ENCODE measurements at regions not wholly inside any gene's neighbourhood (a gene's known extent, or its start where the extent isn't known, plus 50 kb on each side); places are given as distances from the start of the nearest gene placed in this dataset.
"Not testable (repeated sequence)": the region's sequence is repeated elsewhere in the genome, so short reads cannot be mapped to it uniquely, and the experiment has no call there.

DNA sequence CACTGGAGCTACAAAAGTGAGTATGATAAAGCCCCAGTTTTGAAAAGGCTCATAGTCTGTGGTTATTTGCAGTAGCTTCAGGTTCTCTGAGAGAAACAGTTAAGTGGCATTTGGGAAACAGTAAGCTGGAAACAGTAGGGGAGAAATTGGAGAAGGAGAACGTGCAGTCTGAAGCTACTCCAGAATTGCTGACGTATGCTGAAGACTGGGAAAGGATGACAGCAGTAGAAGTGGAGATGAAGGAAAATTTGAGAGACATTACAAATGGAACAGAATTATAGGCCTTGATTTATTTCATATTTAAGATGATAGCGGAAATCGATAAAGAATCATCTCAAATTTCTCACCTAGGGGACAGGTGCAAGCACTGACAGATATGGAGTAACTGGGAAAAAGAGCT is 248.8 kb downstream of the CAAP1 start:
- Histone ChIP-seq H3K27me3 (no peaks in the 10 kb centered on the region), H3K4me3 (no peak overlapping the region), H3K4me1 (no peaks in the 10 kb centered on the region), H3K9me3 (no peaks in the 10 kb centered on the region), H3K36me3 (no peaks in the 10 kb centered on the region), H3K27ac (no peak overlapping the region)
- intact Hi-C loops (cut with DNase I) = no loop called here
- DNase-seq (ENCODE audit: extremely low spot score in 2 of 2) = no peak
- no peak for TF ChIP-seq CTCF (IDR thresholded peaks at IDR 0.05)
- TF ChIP-seq POLR2A (IDR thresholded peaks at IDR 0.05) = no peak
- no peak for TF ChIP-seq POLR2AphosphoS5 (IDR thresholded peaks at IDR 0.05; ENCODE audit: insufficient read depth in 1 of 2, low read depth in 1 of 2)

- Histone ChIP-seq H3K9me3 (no peaks in the 10 kb centered on the region), H3K27me3 (no peaks in the 10 kb centered on the region), H3K4me1 (no peaks in the 10 kb centered on the region), H3K27ac (no peak overlapping the region), H3K36me3 (no peaks in the 10 kb centered on the region), H3K4me3 (no peak overlapping the region)
- no peak for TF ChIP-seq POLR2AphosphoS5 (IDR thresholded peaks at IDR 0.05; ENCODE audit: insufficient read depth in 1 of 2, low read depth in 1 of 2)
- no peak for TF ChIP-seq CTCF (IDR thresholded peaks at IDR 0.05)
- no peak for TF ChIP-seq POLR2A (IDR thresholded peaks at IDR 0.05)
- no peak for DNase-seq (ENCODE audit: extremely low spot score in 2 of 2)
- intact Hi-C loops (cut with DNase I) = no loop called here
These were observed 252.8 kb downstream of the CAAP1 start for GRCh38 chr9:26639761-26640160.

DNA sequence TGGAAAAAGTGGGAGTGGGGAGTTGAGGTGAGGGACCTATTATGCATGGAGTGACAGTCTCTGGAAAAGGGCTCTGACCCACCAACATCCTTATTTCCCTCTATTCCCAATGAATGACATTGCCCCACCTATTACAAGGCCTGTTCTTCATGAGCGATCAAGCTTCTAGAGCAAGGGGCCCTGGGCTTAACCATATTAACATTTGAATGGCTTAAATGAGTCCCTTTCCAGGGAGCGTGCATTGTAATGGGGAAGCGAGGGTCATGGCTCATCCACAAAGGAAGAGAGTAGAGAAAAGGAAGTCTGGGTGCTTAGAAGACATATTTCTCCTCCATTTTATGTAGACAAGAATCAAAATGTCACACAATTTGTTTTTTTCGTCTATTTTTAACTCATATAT is 255.5 kb downstream of the CAAP1 start:
- no peaks in the 10 kb centered on the region for H3K9me3 ChIP-seq
- no peak for TF ChIP-seq POLR2A (IDR thresholded peaks at IDR 0.05)
- TF ChIP-seq CTCF (IDR thresholded peaks at IDR 0.05) = no peak
- no peak for TF ChIP-seq POLR2AphosphoS5 (IDR thresholded peaks at IDR 0.05; ENCODE audit: insufficient read depth in 1 of 2, low read depth in 1 of 2)
- H3K27ac ChIP-seq = no peak overlapping the region
- no peaks in the 10 kb centered on the region for H3K36me3 ChIP-seq
- no peak for DNase-seq (ENCODE audit: extremely low spot score in 2 of 2)
- no peaks in the 10 kb centered on the region for H3K27me3 ChIP-seq
- H3K4me3 ChIP-seq = no peak overlapping the region
- intact Hi-C loops (cut with DNase I) = no loop called here
- no peaks in the 10 kb centered on the region for H3K4me1 ChIP-seq

DNA sequence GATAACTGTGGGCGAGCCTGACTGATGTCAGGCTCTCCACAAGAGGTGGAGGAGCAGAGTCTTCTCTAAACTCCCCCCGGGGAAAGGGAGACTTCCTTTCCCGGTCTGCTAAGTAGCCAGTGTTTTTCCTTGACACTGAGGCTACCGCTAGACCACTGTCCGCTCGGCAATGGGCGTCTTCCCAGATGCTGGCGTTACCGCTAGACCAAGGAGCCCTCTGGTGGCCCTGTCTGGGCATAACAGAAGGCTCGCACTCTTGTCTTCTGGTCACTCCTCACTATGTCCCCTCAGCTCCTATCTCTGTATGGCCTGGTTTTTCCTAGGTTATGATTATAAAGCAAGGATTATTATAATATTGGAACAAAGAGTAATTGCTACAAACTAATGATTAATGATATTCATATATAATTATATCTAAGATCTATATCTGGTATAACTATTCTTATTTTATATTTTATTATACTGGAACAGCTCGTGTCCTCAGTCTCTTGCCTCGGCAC is 278.7 kb downstream of the CAAP1 start:
- H3K9me3 ChIP-seq; H3K4me3 ChIP-seq; intact Hi-C loops (cut with DNase I); H3K36me3 ChIP-seq; DNase-seq (ENCODE audit: extremely low spot score in 2 of 2); H3K27me3 ChIP-seq; H3K4me1 ChIP-seq; H3K27ac ChIP-seq: not testable (repeated sequence)
- TF ChIP-seq CTCF (IDR thresholded peaks at IDR 0.05) = peak in 1 of 3 experiments; percentile 11

DNA sequence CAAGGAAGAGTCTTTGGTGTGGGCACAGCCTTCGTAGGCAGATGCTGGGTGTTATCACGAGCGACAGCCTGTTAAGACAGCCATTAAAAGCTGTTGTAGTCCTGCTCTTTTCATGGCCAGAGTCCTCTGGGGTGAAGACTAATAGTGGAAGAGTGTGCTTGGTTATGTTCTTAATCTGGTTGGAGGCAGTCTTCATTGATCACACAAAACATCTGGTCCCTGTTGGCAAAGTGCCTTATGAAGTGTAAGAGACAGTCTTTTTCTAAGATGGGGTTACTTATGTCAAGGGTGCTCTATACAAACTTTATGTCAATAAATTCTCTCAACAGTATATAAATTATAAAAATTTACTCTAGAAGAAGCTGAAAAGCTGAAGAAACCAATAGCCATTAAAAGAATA is 280.4 kb downstream of the CAAP1 start:
- H3K36me3 ChIP-seq = no peaks in the 10 kb centered on the region
- H3K27ac ChIP-seq = no peak overlapping the region
- H3K4me1 ChIP-seq = no peaks in the 10 kb centered on the region
- TF ChIP-seq POLR2A (IDR thresholded peaks at IDR 0.05) = no peak
- no peak for TF ChIP-seq CTCF (IDR thresholded peaks at IDR 0.05)
- TF ChIP-seq POLR2AphosphoS5 (IDR thresholded peaks at IDR 0.05; ENCODE audit: insufficient read depth in 1 of 2, low read depth in 1 of 2) = no peak
- H3K4me3 ChIP-seq = no peak overlapping the region
- intact Hi-C loops (cut with DNase I) = no loop called here
- no peaks in the 10 kb centered on the region for H3K27me3 ChIP-seq
- no peaks in the 10 kb centered on the region for H3K9me3 ChIP-seq
- no peak for DNase-seq (ENCODE audit: extremely low spot score in 2 of 2)
